ENCODE measurements at regions not wholly inside any gene's neighbourhood (a gene's known extent, or its start where the extent isn't known, plus 50 kb on each side); places are given as distances from the start of the nearest gene placed in this dataset.

DNA sequence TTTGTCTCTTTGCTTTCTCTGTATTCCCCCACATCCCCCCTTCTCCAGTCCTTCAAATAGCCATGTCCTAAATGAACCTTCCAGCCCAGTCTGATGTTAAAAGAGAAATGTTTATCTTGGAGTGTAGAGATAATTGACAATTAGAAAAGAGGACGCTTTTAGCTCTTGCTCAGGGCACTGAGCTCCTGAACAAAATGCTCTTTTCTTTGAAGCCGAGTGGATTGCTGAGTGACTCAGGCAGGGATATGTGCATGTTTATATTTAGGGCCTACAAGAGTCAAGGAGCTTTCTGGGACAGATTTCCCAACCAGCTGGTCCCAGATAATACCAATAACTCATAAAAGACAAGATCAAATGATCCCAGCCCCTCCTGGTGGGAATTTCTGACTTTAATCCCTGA lies 88.0 kb upstream of the SETBP1 start:
- TF ChIP-seq FOXP2 (optimal IDR thresholded peaks at IDR 0.05; ENCODE audit: borderline replicate concordance, extremely low read depth, extremely low read length, insufficient read depth), result no peak
- no peak for TF ChIP-seq SIN3A (IDR thresholded peaks at IDR 0.05; ENCODE audit: borderline replicate concordance, insufficient read depth, low read length)
- TF ChIP-seq, protein P1, sequence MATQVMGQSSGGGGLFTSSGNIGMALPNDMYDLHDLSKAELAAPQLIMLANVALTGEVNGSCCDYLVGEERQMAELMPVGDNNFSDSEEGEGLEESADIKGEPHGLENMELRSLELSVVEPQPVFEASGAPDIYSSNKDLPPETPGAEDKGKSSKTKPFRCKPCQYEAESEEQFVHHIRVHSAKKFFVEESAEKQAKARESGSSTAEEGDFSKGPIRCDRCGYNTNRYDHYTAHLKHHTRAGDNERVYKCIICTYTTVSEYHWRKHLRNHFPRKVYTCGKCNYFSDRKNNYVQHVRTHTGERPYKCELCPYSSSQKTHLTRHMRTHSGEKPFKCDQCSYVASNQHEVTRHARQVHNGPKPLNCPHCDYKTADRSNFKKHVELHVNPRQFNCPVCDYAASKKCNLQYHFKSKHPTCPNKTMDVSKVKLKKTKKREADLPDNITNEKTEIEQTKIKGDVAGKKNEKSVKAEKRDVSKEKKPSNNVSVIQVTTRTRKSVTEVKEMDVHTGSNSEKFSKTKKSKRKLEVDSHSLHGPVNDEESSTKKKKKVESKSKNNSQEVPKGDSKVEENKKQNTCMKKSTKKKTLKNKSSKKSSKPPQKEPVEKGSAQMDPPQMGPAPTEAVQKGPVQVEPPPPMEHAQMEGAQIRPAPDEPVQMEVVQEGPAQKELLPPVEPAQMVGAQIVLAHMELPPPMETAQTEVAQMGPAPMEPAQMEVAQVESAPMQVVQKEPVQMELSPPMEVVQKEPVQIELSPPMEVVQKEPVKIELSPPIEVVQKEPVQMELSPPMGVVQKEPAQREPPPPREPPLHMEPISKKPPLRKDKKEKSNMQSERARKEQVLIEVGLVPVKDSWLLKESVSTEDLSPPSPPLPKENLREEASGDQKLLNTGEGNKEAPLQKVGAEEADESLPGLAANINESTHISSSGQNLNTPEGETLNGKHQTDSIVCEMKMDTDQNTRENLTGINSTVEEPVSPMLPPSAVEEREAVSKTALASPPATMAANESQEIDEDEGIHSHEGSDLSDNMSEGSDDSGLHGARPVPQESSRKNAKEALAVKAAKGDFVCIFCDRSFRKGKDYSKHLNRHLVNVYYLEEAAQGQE (IDR thresholded peaks at IDR 0.05; ENCODE audit: insufficient read depth in 1 of 2, low read depth in 2 of 2, low read length in 2 of 2), result no peak
- no peak for TF ChIP-seq POLR2AphosphoS5 (IDR thresholded peaks at IDR 0.05; ENCODE audit: low read depth, low read length)
- no peak for TF ChIP-seq TAF1 (IDR thresholded peaks at IDR 0.05; ENCODE audit: borderline replicate concordance, insufficient read depth, low read length)

DNA sequence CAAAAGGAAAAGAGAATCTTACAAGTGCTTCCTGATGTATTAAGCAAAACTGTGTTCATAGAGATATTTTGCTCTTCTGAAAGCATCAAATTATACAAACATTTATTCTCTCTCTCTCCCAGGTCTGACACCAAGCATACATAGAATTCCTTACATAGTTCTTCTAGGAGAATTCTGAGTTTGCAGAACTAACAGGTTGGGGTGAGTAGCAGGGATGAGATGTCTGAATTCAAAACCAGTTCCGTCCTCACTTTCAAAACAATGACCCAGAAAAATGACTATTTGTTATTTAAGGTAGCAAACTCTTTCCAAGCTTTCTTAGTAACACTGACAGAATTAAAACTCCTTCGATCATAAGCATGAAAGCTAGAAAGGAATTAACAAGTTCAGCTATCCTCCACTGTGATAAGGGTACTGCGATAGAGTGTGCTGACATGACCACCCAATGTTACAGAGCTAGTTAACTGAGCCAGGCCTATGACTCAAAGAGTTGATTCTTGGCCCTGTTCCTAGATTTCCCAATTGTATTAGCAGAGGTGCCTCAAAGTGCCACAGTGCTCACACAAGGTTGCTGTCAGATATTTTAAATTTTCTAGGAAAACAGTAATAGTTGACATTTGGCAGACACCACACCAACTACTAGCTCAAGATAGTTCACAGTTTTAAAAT lies 85.8 kb upstream of the SETBP1 start:
- TF ChIP-seq, protein P1 (IDR thresholded peaks at IDR 0.05; ENCODE audit: insufficient read depth in 1 of 2, low read depth in 2 of 2, low read length in 2 of 2), result no peak
- no peak for TF ChIP-seq POLR2AphosphoS5 (IDR thresholded peaks at IDR 0.05; ENCODE audit: low read depth, low read length)
- no peak for TF ChIP-seq FOXP2 (optimal IDR thresholded peaks at IDR 0.05; ENCODE audit: borderline replicate concordance, extremely low read depth, extremely low read length, insufficient read depth)
- TF ChIP-seq SIN3A (IDR thresholded peaks at IDR 0.05; ENCODE audit: borderline replicate concordance, insufficient read depth, low read length), result no peak
- no peak for TF ChIP-seq TAF1 (IDR thresholded peaks at IDR 0.05; ENCODE audit: borderline replicate concordance, insufficient read depth, low read length)

DNA sequence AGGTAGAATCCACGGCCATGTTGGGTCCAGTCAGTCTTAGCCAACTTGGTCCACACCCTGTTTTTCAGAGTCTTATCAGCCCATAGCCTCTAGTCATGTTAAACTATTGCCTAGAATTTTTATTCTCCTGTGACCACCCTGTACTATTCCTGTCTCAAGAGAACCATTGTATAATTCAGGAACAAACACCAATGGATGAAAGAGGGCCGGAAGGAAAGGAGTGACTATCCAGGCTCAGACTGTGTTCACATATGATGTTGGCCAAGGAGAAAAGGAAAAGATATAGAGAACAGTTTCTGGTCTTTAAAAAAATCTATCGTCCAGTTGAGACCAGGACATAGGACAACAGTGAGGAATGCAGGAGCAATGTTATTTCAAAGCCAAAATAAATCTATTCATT lies 82.9 kb upstream of the SETBP1 start:
- TF ChIP-seq SIN3A (IDR thresholded peaks at IDR 0.05; ENCODE audit: borderline replicate concordance, insufficient read depth, low read length) (no peak), TAF1 (IDR thresholded peaks at IDR 0.05; ENCODE audit: borderline replicate concordance, insufficient read depth, low read length) (no peak), POLR2AphosphoS5 (IDR thresholded peaks at IDR 0.05; ENCODE audit: low read depth, low read length) (no peak), FOXP2 (optimal IDR thresholded peaks at IDR 0.05; ENCODE audit: borderline replicate concordance, extremely low read depth, extremely low read length, insufficient read depth) (no peak)
- TF ChIP-seq, protein P1 (IDR thresholded peaks at IDR 0.05; ENCODE audit: insufficient read depth in 1 of 2, low read depth in 2 of 2, low read length in 2 of 2), result no peak

DNA sequence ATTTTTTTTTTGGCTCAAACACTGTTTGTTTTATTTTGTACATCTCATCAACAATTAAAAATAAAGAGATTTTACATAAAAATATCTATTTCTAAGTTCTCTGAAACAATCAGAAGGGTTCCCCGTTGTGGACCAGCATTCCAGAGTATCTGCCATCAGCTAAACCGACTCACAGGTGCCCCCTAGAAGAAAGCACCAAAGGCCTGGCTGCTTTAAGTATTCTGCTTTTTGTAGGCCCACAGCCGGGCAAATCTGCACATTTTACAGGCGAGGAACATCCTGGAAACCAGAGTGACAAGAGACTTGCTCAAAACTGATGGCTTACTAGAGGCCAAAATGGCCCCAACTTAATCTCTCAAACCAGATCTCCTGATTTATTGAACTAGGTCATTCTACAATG lies 82.2 kb upstream of the SETBP1 start:
- TF ChIP-seq, protein P1 (IDR thresholded peaks at IDR 0.05; ENCODE audit: insufficient read depth in 1 of 2, low read depth in 2 of 2, low read length in 2 of 2), result no peak
- TF ChIP-seq SIN3A (IDR thresholded peaks at IDR 0.05; ENCODE audit: borderline replicate concordance, insufficient read depth, low read length) (no peak), POLR2AphosphoS5 (IDR thresholded peaks at IDR 0.05; ENCODE audit: low read depth, low read length) (no peak), TAF1 (IDR thresholded peaks at IDR 0.05; ENCODE audit: borderline replicate concordance, insufficient read depth, low read length) (no peak), FOXP2 (optimal IDR thresholded peaks at IDR 0.05; ENCODE audit: borderline replicate concordance, extremely low read depth, extremely low read length, insufficient read depth) (no peak)

Measured in PFSK-1 (cell line).